ENCODE measurements at regions not wholly inside any gene's neighbourhood (a gene's known extent, or its start where the extent isn't known, plus 50 kb on each side); places are given as distances from the start of the nearest gene placed in this dataset.
"Not testable (repeated sequence)": the region's sequence is repeated elsewhere in the genome, so short reads cannot be mapped to it uniquely, and the experiment has no call there.

DNA sequence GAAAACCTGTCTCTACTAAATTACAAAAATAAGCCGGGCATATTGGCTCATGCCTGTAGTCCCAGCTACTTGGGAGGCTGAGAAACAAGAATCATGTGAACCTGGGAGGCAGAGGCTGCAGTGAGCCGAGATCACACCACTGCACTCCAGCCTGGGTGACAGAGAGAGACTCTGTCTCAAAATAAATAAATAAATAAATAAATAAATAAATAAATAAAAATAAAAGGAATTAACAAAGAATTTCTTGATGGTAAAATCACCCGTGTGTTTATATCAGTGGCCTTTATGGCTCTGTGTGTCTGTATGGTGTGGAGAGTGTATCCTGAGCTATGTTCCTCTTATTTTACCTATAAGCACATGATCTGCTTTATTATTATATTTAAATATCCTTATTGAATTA is 520.5 kb upstream of the PFKP start:
- TF ChIP-seq CTCF, POLR2A, EP300 (IDR thresholded peaks at IDR 0.05): not testable (repeated sequence)
